Endothelial cell of umbilical vein (primary cell): ENCODE measurements at regions not wholly inside any gene's neighbourhood (a gene's known extent, or its start where the extent isn't known, plus 50 kb on each side); places are given as distances from the start of the nearest gene placed in this dataset.

ENCODE experiments used
- BruUV-seq: library from RNA; stranded (reverse); fragments of 400-500 nt; replicated peaks from 2 replicates; lab custom pipeline; 2021; lab: Mats Ljungman, UMichigan
- CTCF ChIA-PET: fragments of 300-600, 350-600 bp; sonication (Branson Sonifier 250); formaldehyde crosslinking; loops from one replicate; lab custom pipeline; 2021; ENCODE audit warnings: antibody characterized with exemption, inconsistent platforms; lab: Charles Lee
- POLR2A ChIA-PET: fragments of 300-600, 350-600 bp; sonication (Branson Sonifier 250); formaldehyde crosslinking; loops from one replicate; lab custom pipeline; 2021; ENCODE audit warnings: antibody characterized with exemption, inconsistent platforms; lab: Charles Lee
- DNase-seq: peaks from one replicate; pipeline ENCODE4 v3.0.0-alpha.2; 2011; ENCODE audit warnings: low read depth, low spot score
- FAIRE-seq: peaks from 2 replicates; lab custom pipeline; 2011; peaks lifted over from hg19 to GRCh38; lab: Jason Lieb, UNC
- H2AFZ ChIP-seq: 2 replicates; pipeline ENCODE4 v1.6.0; 2012; ENCODE audit warnings: low read depth, low read length, control low read depth, inconsistent platforms
- H3K27ac ChIP-seq: 2 replicates; pipeline ENCODE4 v1.5.1; 2011; ENCODE audit warnings: low read depth, mild to moderate bottlenecking, control low read depth, low read length, moderate library complexity; ENCODE audit not compliant: insufficient read depth
- H3K27me3 ChIP-seq, 2 experiments: 2 replicates each; pipeline versions ENCODE4 v1.6.0 to v1.6.1; 2011; ENCODE audit warnings: low read length in 2 of 2, mixed read lengths in 1 of 2; ENCODE audit not compliant: control insufficient read depth in 2 of 2, insufficient read depth in 2 of 2
- H3K36me3 ChIP-seq, 2 experiments: 2 replicates in 1 of 2; 3 replicates in 1 of 2; pipeline ENCODE4 v1.5.1; 2011; ENCODE audit warnings: low read length in 2 of 2, mild to moderate bottlenecking in 1 of 2, moderate library complexity in 1 of 2; ENCODE audit not compliant: control insufficient read depth in 2 of 2, insufficient read depth in 2 of 2; ENCODE audit errors: extremely low read depth in 1 of 2
- H3K4me1 ChIP-seq: 3 replicates; pipeline ENCODE4 v1.5.1; 2011; ENCODE audit warnings: mild to moderate bottlenecking, low read length; ENCODE audit not compliant: control insufficient read depth, insufficient read depth; ENCODE audit errors: extremely low read depth
- H3K4me2 ChIP-seq: 2 replicates; pipeline ENCODE4 v1.6.1; 2011; ENCODE audit warnings: low read length, control low read depth, mixed read lengths; ENCODE audit not compliant: insufficient read depth
- H3K4me3 ChIP-seq, 3 experiments: fragments of 200-600 bp in 1 of 3; sonication (generic), shearing (Covaris generic) in 1 of 3; replicated peaks in 1 of 3; 2 replicates each; pipeline ENCODE4 v1.5.1; 2011 to 2016; ENCODE audit warnings: control low read depth in 3 of 3, low read length in 3 of 3, mild to moderate bottlenecking in 2 of 3, inconsistent platforms in 1 of 3, low read depth in 1 of 3, moderate library complexity in 1 of 3; ENCODE audit not compliant: insufficient read depth in 1 of 3
- H3K79me2 ChIP-seq: 2 replicates; pipeline ENCODE4 v1.6.0; 2012; ENCODE audit warnings: low read length, inconsistent platforms; ENCODE audit not compliant: control insufficient read depth, insufficient read depth
- H3K9ac ChIP-seq: replicated peaks from 2 replicates; pipeline ENCODE3; 2011; ENCODE audit warnings: low read length, control low read depth; ENCODE audit not compliant: insufficient read depth; ENCODE audit errors: extremely low read depth
- H3K9me1 ChIP-seq: replicated peaks from 3 replicates; pipeline ENCODE4 v1.6.0; 2011; ENCODE audit warnings: mild to moderate bottlenecking, low read length; ENCODE audit not compliant: control insufficient read depth, insufficient read depth; ENCODE audit errors: extremely low read depth
- H3K9me3 ChIP-seq: replicated peaks from 2 replicates; pipeline ENCODE4 v1.5.1; 2012; ENCODE audit warnings: low read length, inconsistent platforms; ENCODE audit not compliant: control insufficient read depth, insufficient read depth
- H4K20me1 ChIP-seq: replicated peaks from 2 replicates; pipeline ENCODE3; 2011; ENCODE audit warnings: mild to moderate bottlenecking, low read length; ENCODE audit not compliant: control insufficient read depth, insufficient read depth; ENCODE audit errors: extremely low read depth
- EZH2 ChIP-seq: IDR thresholded peaks from 2 replicates; pipeline ENCODE4 v1.6.1; 2012; ENCODE audit warnings: borderline replicate concordance, low read depth, mild to moderate bottlenecking, moderate library complexity, low read length, inconsistent platforms; ENCODE audit not compliant: severe bottlenecking
- FOS ChIP-seq: IDR thresholded peaks from 2 replicates; pipeline ENCODE4 v1.6.1; 2011; ENCODE audit warnings: mild to moderate bottlenecking, low read length, moderate library complexity, borderline replicate concordance; ENCODE audit not compliant: insufficient read depth
- GATA2 ChIP-seq: IDR thresholded peaks from 2 replicates; pipeline ENCODE4 v1.7.0; 2011; ENCODE audit warnings: low read depth, mild to moderate bottlenecking, moderate library complexity, mixed read lengths, low read length; ENCODE audit not compliant: insufficient read length, insufficient read depth
- JUN ChIP-seq: IDR thresholded peaks from 2 replicates; pipeline ENCODE4 v1.6.1; 2011; ENCODE audit warnings: borderline replicate concordance, low read depth; ENCODE audit not compliant: insufficient read length, insufficient read depth
- MYC ChIP-seq: IDR thresholded peaks from one replicate; pipeline ENCODE4 v1.6.1; 2011; ENCODE audit warnings: mild to moderate bottlenecking, low read depth, low read length
- POLR2A ChIP-seq: IDR thresholded peaks from 2 replicates; pipeline ENCODE4 v1.6.1; 2012; ENCODE audit warnings: low read depth, mild to moderate bottlenecking, control low read depth, low read length
- POLR2AphosphoS5 ChIP-seq: IDR thresholded peaks from 2 replicates; pipeline ENCODE4 v1.6.1; 2012; ENCODE audit warnings: low read depth, mild to moderate bottlenecking, control low read depth, low read length, moderate library complexity; ENCODE audit not compliant: insufficient read depth
- dilution Hi-C: fragments of 300-500 bp; cut with MboI; formaldehyde crosslinking; loops from one replicate; pipeline ENCODE4 v1.15.0; 2019; ENCODE audit warnings: low sequenced_read_pairs; ENCODE audit not compliant: extremely low pct_ligation_motif_present
- intact Hi-C: fragments of 100-400 bp; cut with micrococcal nuclease; formaldehyde crosslinking; loops from one replicate; pipeline ENCODE4 v1.10.0; 2022
- TF ChIP-seq, protein P1 (sequence below), 2 donors: IDR thresholded peaks; 1 replicate in 1 of 2; 2 replicates in 1 of 2; pipeline ENCODE4 v1.5.1; 2011; ENCODE audit warnings: low read length in 2 of 2, mild to moderate bottlenecking in 2 of 2, moderate library complexity in 2 of 2, control low read depth in 1 of 2, inconsistent platforms in 1 of 2, low read depth in 1 of 2; ENCODE audit not compliant: insufficient read depth in 1 of 2; ENCODE audit errors: extremely low read depth in 1 of 2
- TF ChIP-seq, protein P2 (sequence below): IDR thresholded peaks from 2 replicates; pipeline ENCODE4 v1.6.1; 2011; ENCODE audit not compliant: insufficient read depth, insufficient read length

DNA sequence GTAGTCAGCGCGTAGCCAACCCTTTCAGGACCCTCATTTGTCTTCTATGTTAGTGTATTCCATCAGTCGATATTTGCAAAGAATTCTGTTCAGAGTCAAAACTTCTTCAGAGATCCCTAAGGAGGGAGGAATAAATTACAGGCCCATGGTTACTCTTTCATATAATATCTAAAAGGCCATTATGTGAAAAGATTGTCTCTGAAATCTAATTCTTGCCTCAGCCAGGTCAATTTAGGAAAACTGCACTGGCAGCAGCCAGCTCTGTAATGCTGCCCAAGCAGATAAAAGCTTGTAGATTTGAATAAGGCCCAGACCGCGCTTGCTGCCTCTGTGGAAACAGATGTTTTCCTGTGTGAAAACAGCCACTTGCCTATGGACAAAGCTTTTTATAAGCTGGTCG is 379.8 kb downstream of the CNTNAP4 start:
- Histone ChIP-seq H3K9ac (no peak overlapping the region), H4K20me1 (no peaks in the 10 kb centered on the region), H3K4me3 (no peak overlapping the region), H3K27ac (no peak overlapping the region), H3K79me2 (no peaks in the 10 kb centered on the region), H3K4me1 (no peaks in the 10 kb centered on the region), H2AFZ (no peak overlapping the region), H3K4me2 (no peak overlapping the region), H3K27me3 (no peaks in the 10 kb centered on the region), H3K36me3 (no peaks in the 10 kb centered on the region), H3K9me1 (no peaks in the 10 kb centered on the region), H3K9me3 (no peaks in the 10 kb centered on the region)
- DNase-seq (no peak), FAIRE-seq (no peak)
- intact Hi-C loops (no loop called here), dilution Hi-C loops (no loop called here)
- POLR2A ChIA-PET = no interaction called here
- CTCF ChIA-PET = no interaction called here
- TF ChIP-seq MYC (no peak), FOS (no peak), JUN (no peak), POLR2AphosphoS5 (no peak), POLR2A (no peak), GATA2 (no peak), EZH2 (no peak)
- TF ChIP-seq, protein P1, sequence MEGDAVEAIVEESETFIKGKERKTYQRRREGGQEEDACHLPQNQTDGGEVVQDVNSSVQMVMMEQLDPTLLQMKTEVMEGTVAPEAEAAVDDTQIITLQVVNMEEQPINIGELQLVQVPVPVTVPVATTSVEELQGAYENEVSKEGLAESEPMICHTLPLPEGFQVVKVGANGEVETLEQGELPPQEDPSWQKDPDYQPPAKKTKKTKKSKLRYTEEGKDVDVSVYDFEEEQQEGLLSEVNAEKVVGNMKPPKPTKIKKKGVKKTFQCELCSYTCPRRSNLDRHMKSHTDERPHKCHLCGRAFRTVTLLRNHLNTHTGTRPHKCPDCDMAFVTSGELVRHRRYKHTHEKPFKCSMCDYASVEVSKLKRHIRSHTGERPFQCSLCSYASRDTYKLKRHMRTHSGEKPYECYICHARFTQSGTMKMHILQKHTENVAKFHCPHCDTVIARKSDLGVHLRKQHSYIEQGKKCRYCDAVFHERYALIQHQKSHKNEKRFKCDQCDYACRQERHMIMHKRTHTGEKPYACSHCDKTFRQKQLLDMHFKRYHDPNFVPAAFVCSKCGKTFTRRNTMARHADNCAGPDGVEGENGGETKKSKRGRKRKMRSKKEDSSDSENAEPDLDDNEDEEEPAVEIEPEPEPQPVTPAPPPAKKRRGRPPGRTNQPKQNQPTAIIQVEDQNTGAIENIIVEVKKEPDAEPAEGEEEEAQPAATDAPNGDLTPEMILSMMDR (IDR thresholded peaks at IDR 0.05; ENCODE audit: extremely low read depth in 1 of 2, insufficient read depth in 1 of 2, low read depth in 1 of 2, low read length in 2 of 2) = no peak
- TF ChIP-seq, protein P2, sequence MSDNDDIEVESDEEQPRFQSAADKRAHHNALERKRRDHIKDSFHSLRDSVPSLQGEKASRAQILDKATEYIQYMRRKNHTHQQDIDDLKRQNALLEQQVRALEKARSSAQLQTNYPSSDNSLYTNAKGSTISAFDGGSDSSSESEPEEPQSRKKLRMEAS = no peak
- BruUV-seq = no TSS peak
